Keratinocyte (primary cell): ENCODE measurements at regions not wholly inside any gene's neighbourhood (a gene's known extent, or its start where the extent isn't known, plus 50 kb on each side); places are given as distances from the start of the nearest gene placed in this dataset.

Source experiments
- DNase-seq: peaks from one replicate; pipeline ENCODE4 v3.0.0-alpha.2; 2011; ENCODE audit warnings: low read depth, missing footprints, low spot score
- FAIRE-seq: peaks from 2 replicates; lab custom pipeline; 2011; peaks lifted over from hg19 to GRCh38; lab: Jason Lieb, UNC
- H2AFZ ChIP-seq: 2 replicates; pipeline ENCODE4 v1.6.0; 2012; ENCODE audit warnings: low read length, control low read depth, inconsistent platforms; ENCODE audit not compliant: control insufficient read depth
- H3K27ac ChIP-seq: 2 replicates; pipeline ENCODE4 v1.5.1; 2011; ENCODE audit warnings: low read length; ENCODE audit not compliant: control insufficient read depth, insufficient read depth
- H3K27me3 ChIP-seq: 3 replicates; pipeline ENCODE4 v1.6.0; 2011; ENCODE audit warnings: low read length; ENCODE audit not compliant: control insufficient read depth, insufficient read depth; ENCODE audit errors: extremely low read depth
- H3K36me3 ChIP-seq, 2 experiments: 2 replicates in 1 of 2; 3 replicates in 1 of 2; pipeline ENCODE4 v1.5.1; 2011; ENCODE audit warnings: low read length in 2 of 2, mild to moderate bottlenecking in 1 of 2; ENCODE audit not compliant: control insufficient read depth in 2 of 2, insufficient read depth in 2 of 2; ENCODE audit errors: extremely low read depth in 1 of 2
- H3K4me1 ChIP-seq: 3 replicates; pipeline ENCODE4 v1.5.1; 2011; ENCODE audit warnings: low read length; ENCODE audit not compliant: control insufficient read depth, insufficient read depth; ENCODE audit errors: extremely low read depth
- H3K4me2 ChIP-seq: 3 replicates; pipeline ENCODE4 v1.6.0; 2011; ENCODE audit warnings: low read depth, low read length; ENCODE audit not compliant: control insufficient read depth, insufficient read depth; ENCODE audit errors: extremely low read depth
- H3K4me3 ChIP-seq, 3 experiments: fragments of 200-600 bp in 1 of 3; sonication (generic) in 1 of 3; 2 replicates in 2 of 3; 3 replicates in 1 of 3; pipeline ENCODE4 v1.5.1; 2011 to 2016; ENCODE audit warnings: low read length in 3 of 3, mild to moderate bottlenecking in 3 of 3, control low read depth in 2 of 3, inconsistent platforms in 1 of 3, low read depth in 1 of 3, mixed read lengths in 1 of 3, mixed run types in 1 of 3, moderate library complexity in 1 of 3; ENCODE audit not compliant: control insufficient read depth in 2 of 3, insufficient read depth in 2 of 3; ENCODE audit errors: extremely low read depth in 1 of 3
- H3K79me2 ChIP-seq: 2 replicates; pipeline ENCODE4 v1.6.0; 2012; ENCODE audit warnings: low read length; ENCODE audit not compliant: control insufficient read depth, insufficient read depth
- H3K9ac ChIP-seq: 3 replicates; pipeline ENCODE4 v1.6.0; 2011; ENCODE audit warnings: low read length; ENCODE audit not compliant: control insufficient read depth, insufficient read depth; ENCODE audit errors: extremely low read depth
- H3K9me1 ChIP-seq: 3 replicates; pipeline ENCODE4 v1.6.0; 2011; ENCODE audit warnings: low read length; ENCODE audit not compliant: control insufficient read depth, insufficient read depth; ENCODE audit errors: extremely low read depth
- H3K9me3 ChIP-seq: 2 replicates; pipeline ENCODE4 v1.5.1; 2012; ENCODE audit warnings: low read depth, low read length; ENCODE audit not compliant: control insufficient read depth
- H4K20me1 ChIP-seq: 3 replicates; pipeline ENCODE4 v1.6.0; 2011; ENCODE audit warnings: low read length; ENCODE audit not compliant: control insufficient read depth, insufficient read depth; ENCODE audit errors: extremely low read depth
- EZH2 ChIP-seq: IDR thresholded peaks from one replicate; pipeline ENCODE4 v1.6.1; 2012; ENCODE audit warnings: inconsistent platforms, mild to moderate bottlenecking, low read length, moderate library complexity
- dilution Hi-C: fragments of 300-500 bp; cut with MboI; formaldehyde crosslinking; loops from one replicate; pipeline ENCODE4 v1.7.0; 2020; ENCODE audit warnings: low sequenced_read_pairs; ENCODE audit not compliant: extremely low pct_ligation_motif_present
- TF ChIP-seq, protein P1 (sequence below), 3 experiments: IDR thresholded peaks in 1 of 3; conservative IDR thresholded peaks in 1 of 3; optimal IDR thresholded peaks in 1 of 3; 2 replicates in 2 of 3; 3 replicates in 1 of 3; pipeline versions ENCODE3 to v1.5.1; 2011; ENCODE audit warnings: low read length in 3 of 3, mild to moderate bottlenecking in 3 of 3, moderate library complexity in 2 of 3, control low read depth in 1 of 3, inconsistent platforms in 1 of 3; ENCODE audit not compliant: insufficient read depth in 2 of 3; ENCODE audit errors: extremely low read depth in 1 of 3

DNA sequence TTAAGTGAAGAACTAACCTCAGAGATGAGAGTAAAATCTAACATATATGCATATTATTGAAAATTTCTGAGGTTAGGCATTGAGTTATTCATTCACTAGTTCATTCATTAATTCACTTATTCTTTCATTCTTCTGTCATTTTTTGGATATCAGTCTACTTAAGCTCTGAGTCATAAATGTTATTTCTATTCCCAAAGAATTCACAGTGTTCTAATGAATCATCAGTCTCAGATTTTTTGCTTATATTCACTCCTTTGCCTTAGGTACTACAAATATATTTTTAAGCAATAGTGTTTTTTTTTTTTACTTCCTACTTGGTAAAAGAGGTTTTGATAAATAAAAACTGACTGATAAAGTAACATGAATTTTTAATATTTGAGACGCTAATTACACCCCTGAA is 95.2 kb upstream of the DKK2 start:
- Histone ChIP-seq H3K27ac (no peak overlapping the region), H2AFZ (no peak overlapping the region), H3K4me2 (no peak overlapping the region), H3K79me2 (no peaks in the 10 kb centered on the region), H3K9ac (no peak overlapping the region), H3K4me1 (no peaks in the 10 kb centered on the region), H3K27me3 (no peaks in the 10 kb centered on the region), H3K4me3 (no peak overlapping the region), H4K20me1 (no peaks in the 10 kb centered on the region), H3K9me3 (no peaks in the 10 kb centered on the region), H3K36me3 (no peaks in the 10 kb centered on the region), H3K9me1 (no peaks in the 10 kb centered on the region)
- TF ChIP-seq, protein P1, sequence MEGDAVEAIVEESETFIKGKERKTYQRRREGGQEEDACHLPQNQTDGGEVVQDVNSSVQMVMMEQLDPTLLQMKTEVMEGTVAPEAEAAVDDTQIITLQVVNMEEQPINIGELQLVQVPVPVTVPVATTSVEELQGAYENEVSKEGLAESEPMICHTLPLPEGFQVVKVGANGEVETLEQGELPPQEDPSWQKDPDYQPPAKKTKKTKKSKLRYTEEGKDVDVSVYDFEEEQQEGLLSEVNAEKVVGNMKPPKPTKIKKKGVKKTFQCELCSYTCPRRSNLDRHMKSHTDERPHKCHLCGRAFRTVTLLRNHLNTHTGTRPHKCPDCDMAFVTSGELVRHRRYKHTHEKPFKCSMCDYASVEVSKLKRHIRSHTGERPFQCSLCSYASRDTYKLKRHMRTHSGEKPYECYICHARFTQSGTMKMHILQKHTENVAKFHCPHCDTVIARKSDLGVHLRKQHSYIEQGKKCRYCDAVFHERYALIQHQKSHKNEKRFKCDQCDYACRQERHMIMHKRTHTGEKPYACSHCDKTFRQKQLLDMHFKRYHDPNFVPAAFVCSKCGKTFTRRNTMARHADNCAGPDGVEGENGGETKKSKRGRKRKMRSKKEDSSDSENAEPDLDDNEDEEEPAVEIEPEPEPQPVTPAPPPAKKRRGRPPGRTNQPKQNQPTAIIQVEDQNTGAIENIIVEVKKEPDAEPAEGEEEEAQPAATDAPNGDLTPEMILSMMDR (optimal IDR thresholded peaks at IDR 0.05 in 1 of 3, IDR thresholded peaks at IDR 0.05 in 1 of 3, conservative IDR thresholded peaks at IDR 0.05 in 1 of 3; ENCODE audit: extremely low read depth in 1 of 3, insufficient read depth in 2 of 3, low read length in 3 of 3), result no peak
- TF ChIP-seq EZH2, result no peak
- dilution Hi-C loops, result no loop called here
- FAIRE-seq (no peak), DNase-seq (no peak)

GRCh38 chr4:107130157-107130556 is 94.0 kb upstream of the DKK2 start:
- H3K36me3 ChIP-seq, result no peaks in the 10 kb centered on the region
- DNase-seq (no peak), FAIRE-seq (no peak)
- H3K27me3 ChIP-seq, result no peaks in the 10 kb centered on the region
- H3K9ac ChIP-seq, result no peak overlapping the region
- no peaks in the 10 kb centered on the region for H3K9me1 ChIP-seq
- dilution Hi-C loops, result no loop called here
- H3K4me1 ChIP-seq, result no peaks in the 10 kb centered on the region
- H3K79me2 ChIP-seq, result no peaks in the 10 kb centered on the region
- TF ChIP-seq, protein P1 (optimal IDR thresholded peaks at IDR 0.05 in 1 of 3, IDR thresholded peaks at IDR 0.05 in 1 of 3, conservative IDR thresholded peaks at IDR 0.05 in 1 of 3; ENCODE audit: extremely low read depth in 1 of 3, insufficient read depth in 2 of 3, low read length in 3 of 3), result no peak
- TF ChIP-seq EZH2, result no peak
- H3K4me3 ChIP-seq, result no peak overlapping the region
- no peak overlapping the region for H2AFZ ChIP-seq
- H4K20me1 ChIP-seq, result no peaks in the 10 kb centered on the region
- H3K4me2 ChIP-seq, result no peak overlapping the region
- no peak overlapping the region for H3K27ac ChIP-seq
- H3K9me3 ChIP-seq, result no peaks in the 10 kb centered on the region
